GM11168 (cell line): ENCODE measurements at regions not wholly inside any gene's neighbourhood (a gene's known extent, or its start where the extent isn't known, plus 50 kb on each side); places are given as distances from the start of the nearest gene placed in this dataset.

Source experiments
- in situ Hi-C: fragments of 300-500 bp; cut with MboI; formaldehyde crosslinking; loops from one replicate; pipeline ENCODE4 v1.12.0; 2022; ENCODE audit warnings: low sequenced_read_pairs; ENCODE audit not compliant: unreplicated experiment

DNA sequence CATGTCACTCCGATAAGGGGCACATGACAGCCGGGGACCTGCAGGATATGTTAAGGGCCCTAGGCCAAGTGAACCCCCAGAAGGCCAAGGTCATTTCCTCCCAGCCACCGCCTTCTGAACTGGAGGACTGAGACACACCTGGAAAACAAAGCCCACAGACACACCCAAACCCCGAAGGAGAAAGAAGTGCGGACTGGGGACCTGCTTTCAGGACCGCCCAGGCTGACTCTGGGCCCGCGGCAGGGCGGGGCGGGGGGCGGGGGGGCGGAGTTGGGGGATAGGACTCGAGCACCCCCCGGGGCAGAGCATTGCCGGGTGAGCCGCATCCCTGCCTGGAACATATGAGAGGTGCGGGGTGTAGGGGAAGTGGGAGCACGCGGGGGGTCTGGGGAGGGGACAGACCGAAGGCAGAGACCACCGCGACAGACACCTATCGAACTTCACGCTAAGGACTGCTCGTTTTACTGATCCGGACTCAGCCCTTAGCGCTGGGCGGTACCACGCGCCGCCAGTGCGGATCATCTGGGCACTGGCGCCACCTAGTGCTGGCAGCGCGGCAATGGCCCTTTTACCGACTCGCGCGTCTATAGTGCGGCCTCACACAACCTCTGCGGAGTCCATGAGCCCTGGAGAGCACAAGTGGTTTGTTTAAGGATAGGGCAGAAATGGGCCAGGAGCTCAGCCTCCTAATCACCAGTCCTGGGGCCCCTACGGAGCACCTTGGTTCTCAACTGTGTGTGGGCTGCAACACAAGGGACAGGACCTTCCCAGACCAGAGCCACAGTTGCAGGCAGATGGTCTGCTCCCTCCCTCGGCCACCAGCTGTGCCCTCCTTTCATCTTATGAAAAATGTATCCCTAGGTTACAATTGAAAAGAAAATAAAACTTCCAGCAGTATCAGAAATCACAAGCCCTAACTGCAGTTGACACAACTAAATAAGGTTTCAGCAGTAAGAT, 157.6 kb downstream of the HERPUD2 start:
- in situ Hi-C loops = loop anchor here (25.0 kb wide), 2 partner anchors 350 to 475 kb away; no protein-coding TSS in a partner anchor

DNA sequence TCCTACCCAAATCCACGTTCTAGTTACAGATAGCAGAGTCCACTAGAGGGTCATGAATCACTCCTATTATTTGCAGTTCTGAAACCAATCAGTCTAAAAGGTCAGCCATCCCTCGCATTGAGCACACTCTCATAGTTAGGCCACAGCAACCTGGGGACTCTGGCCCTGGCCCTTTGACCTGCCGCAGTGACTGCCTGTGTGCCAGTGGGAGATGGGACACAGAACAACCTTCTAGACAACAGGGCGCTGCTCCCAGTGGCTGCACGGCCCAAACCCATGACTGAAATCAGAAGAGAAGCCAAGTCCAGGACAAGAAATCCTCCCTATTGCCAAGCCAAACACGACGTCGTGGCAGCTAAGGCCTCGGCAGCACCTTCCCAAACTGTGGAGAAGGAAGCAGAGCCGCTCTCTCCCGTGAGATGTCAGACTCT, 158.5 kb downstream of the HERPUD2 start:
- in situ Hi-C loops = loop anchor here (25.0 kb wide), 2 partner anchors 349 to 474 kb away; no protein-coding TSS in a partner anchor

DNA sequence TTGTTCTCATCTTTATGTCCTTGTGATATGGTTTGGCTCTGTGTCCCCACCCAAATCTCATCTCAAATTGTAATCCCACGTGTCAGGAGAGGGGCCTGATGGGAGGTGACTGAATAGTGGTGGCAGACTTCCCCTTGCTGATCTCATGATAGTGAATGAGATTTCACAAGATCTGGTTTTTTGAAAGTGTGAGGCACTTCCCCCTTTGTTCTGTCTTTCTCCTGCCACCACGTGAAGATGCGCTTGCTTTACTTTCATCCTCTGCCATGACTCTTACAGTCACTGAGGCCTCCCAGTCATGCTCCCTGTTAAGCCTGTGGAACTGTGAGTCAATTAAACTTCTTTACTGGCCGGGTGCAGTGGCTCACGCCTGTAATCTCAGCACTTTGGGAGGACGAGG, 161.0 kb downstream of the HERPUD2 start:
- in situ Hi-C loops = loop anchor here (25.0 kb wide), 2 partner anchors 347 to 472 kb away; no protein-coding TSS in a partner anchor

DNA sequence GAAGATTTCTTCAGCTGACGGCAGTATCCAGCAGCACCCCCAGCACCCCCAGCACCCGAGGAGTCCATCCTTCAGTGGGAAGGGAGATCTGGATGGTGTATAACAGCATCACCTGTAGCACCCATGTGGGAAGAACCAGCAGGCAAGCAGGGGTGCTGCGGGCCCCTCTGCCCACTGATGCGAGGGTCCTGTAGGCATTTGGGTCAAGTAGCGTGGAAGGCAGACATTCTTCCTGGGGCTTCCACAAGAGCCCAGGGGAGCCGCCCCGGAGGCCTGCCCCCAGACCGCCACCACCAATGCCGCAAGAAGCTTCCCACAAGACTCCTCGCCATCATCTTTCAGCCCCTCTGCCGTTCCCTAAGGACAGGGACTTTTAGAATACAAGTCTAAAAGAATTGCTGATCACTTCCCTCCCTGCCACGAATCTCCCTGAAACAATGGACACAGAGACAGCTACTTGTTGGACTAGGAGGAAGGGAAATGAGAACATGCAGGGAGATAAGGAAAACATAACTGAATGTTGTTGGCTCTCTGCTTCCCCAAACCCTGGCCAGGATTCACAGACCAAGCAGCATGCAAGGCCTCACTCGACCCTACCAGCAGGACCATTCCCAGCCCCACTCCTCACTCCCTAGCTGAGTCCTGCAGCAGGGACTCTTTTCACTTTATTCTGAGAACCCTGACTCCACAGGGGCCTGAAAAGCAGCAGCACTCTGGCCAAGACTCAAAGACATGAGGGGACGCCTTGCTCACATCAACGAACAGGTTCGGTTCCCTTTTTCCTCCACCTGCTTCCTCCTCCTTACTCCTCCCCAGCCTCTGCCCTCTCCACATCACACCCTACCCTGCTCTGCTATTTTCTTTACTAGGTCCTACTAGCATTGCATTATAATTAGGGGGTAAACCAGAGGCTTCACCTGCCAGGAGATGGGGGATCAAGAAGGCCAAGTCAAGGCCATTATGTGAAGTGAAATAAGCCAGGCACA, 164.5 kb downstream of the HERPUD2 start:
- in situ Hi-C loops = loop anchor here (25.0 kb wide), 2 partner anchors 343 to 468 kb away; no protein-coding TSS in a partner anchor

DNA sequence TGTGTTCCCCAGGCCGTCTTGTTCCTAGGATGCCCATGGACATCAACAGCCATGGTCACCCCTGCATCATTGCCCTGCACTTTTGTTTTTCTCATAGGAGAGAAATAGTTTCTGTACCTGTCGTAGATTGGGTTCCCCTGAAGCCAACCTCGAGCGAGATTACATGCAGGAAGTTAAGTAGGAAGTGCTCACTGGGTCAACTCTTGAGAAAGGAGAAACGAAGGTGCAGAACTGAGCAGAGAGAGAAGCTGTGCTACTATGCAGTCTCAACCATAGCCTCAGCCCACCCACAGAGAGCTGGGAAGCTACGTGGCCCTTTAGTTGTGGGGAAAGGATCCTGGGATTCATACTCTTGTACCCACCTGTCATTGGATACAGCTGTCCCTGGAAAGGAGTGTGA, 165.2 kb downstream of the HERPUD2 start:
- in situ Hi-C loops = loop anchor here (25.0 kb wide), 2 partner anchors 342 to 467 kb away; no protein-coding TSS in a partner anchor

DNA sequence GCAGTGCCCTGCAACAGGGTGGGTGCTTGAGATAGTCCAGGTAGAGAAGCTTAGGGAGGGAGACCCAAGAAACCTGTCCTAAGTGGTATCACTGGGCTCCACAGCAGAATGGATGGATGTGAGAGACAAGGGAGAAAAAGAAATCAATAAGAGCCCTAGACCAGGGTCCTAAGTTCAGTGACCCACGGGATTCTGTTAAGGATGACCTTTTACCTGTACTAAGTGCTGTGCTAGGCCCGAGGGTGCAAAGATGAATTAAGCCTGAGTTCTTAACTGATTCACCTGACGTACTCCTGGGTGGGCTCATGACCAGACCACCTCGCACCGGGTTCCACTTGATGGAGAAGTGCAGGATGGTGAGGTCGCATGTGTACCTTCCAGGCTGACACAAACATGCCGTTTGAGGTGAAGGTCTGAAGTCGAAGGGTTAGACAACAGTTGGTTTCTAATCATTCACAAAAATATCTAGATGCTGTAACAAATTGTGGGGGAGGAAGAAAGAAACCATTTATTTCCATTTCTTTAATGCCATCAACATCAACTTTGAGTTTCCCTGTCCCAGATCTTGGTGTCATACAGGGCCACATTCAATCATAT, 166.5 kb downstream of the HERPUD2 start:
- in situ Hi-C loops = loop anchor here (25.0 kb wide), 2 partner anchors 341 to 466 kb away; no protein-coding TSS in a partner anchor

DNA sequence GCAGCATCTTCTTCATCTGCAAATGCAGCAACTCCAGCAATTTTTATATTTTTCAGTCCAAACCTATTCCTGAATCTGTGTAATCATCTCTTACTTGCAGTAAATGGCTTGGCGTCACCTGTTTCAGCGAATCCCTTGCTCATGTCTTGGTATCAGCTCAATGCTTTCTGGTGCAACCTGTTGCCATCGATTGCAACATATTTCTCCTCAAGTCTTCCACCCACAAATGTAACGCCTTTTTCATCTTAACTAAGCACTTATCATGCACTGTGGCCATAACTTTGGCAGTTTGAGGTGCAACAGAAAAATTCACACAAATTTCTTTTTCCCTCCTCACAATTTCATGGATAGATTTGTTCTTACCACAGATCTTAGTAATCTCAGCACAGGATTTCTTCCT, 168.3 kb downstream of the HERPUD2 start:
- in situ Hi-C loops = loop anchor here (25.0 kb wide), 2 partner anchors 339 to 464 kb away; no protein-coding TSS in a partner anchor

DNA sequence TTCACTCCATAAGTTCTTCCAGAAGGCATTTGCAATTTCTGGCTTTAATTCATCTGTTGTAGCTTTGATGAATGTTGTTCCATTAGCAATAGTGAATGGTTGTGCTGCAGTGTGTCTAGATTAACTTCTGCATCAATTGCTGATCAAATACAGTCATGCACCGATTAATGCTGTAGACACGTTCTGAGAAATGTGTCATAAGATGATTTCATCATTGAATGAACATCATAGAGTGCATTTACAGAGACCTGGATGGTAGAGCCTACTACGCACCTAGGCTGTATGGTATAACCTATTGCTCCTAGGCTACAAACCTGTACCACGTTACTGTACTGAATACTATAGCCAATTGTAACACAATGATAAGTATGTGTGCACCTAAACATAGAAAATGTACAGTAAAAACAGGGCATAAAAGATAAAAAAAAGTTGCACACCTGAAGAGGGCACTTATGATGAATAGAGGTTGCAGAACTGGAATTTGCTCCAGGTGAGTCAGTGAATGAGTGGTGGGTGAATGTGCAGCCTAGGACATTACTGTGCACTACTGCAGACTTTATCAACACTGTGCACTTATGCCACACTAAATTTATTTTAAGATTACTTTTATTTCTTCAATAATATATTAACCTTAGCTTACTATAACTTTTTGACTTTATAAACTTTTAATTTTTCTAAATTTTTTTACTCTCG, 170.7 kb downstream of the HERPUD2 start:
- in situ Hi-C loops = no loop called here

- in situ Hi-C loops = no loop called here
Observed at GRCh38 chr7:35523292-35523691, 171.6 kb downstream of the HERPUD2 start.

GRCh38 chr7:35522697-35523096, 172.2 kb downstream of the HERPUD2 start:
- in situ Hi-C loops = no loop called here

DNA sequence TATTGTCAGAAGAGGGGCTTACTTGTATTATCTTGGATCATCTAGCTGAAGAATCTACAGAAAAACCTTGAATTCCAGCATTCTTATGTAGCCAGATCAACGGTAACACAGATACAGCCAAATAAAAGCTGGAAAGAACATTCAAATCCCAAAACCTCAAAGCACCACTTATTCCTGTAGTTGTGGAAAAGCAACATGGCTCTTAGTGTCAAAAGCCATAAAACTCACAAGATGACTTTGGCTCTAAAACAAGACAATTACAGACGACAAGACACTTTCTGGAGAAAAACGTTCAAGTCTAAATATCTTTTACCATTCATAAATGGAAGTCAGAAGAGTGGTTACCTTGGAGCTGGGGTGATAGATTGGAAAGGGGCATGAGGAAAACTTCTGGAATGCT, 173.0 kb downstream of the HERPUD2 start:
- in situ Hi-C loops = no loop called here

GRCh38 chr7:35520810-35521625, 173.9 kb downstream of the HERPUD2 start:
- in situ Hi-C loops = no loop called here

GRCh38 chr7:35519971-35520809, 174.7 kb downstream of the HERPUD2 start:
- in situ Hi-C loops = no loop called here

DNA sequence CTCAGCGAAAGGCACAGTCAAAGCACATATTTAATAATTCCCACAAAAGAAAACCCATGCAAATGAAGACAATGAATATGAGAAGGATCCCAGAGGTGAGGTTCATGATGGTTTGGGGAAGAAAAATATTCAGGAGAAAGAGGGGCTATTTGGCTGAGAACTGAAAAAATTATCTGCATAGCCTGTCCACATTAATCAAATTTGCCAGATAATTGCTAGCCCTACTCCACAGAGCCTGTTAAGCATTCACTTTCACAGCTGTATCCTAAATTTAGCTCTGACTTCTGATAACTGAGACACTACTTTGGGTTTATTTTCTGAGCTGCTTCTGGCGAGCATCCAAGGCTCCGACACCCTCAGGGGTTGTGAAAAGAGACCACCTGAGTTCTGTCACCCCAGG, 176.2 kb downstream of the HERPUD2 start:
- in situ Hi-C loops = no loop called here

DNA sequence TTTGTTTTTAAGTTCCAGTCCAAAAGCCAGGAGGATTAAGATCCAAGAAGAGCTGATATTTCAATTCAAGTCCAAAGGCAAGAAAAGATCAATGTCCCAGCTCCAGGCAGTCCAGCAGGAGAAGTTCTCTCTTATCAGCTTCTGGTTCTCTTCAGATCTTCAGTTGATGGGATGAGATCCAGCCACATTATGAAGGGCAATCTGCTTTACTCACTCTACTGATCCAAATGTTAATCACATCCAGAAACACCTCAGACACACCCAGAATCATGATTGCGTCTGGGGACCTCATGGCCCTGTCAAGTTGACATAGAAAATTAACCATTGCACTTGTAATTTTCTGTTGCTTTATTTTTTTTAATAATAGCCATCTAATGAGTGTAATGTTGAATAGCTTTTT, 178.4 kb downstream of the HERPUD2 start:
- in situ Hi-C loops = no loop called here

- in situ Hi-C loops = no loop called here
Observed at GRCh38 chr7:35513828-35514227, 181.1 kb downstream of the HERPUD2 start.

DNA sequence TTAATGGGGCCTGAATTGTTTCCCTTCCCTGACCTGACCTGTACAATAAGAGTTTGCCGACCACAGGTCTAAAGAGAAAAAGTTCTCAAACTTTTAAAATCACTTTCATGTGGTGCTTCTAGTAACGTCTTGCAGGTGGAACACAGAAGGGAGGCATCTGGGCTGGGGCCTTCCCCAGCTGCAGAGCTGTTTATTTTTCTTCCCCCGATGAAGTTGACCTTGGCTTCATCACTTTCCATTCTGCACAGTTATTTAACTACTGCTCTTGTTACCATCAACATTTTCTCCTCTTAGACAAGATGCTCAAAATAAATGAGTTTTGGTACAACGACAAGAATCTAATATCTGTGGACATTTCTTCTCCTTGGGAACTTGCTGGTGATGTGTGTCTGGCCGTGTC, 181.7 kb downstream of the HERPUD2 start:
- in situ Hi-C loops = no loop called here

GRCh38 chr7:35512716-35513115, 182.2 kb downstream of the HERPUD2 start:
- in situ Hi-C loops = no loop called here
